ENCODE measurements at regions not wholly inside any gene's neighbourhood (a gene's known extent, or its start where the extent isn't known, plus 50 kb on each side); places are given as distances from the start of the nearest gene placed in this dataset.

- intact Hi-C loops (cut with DNase I) = no loop called here
- Histone ChIP-seq H3K4me3 (ENCODE audit: low read length in 2 of 2) (no peak overlapping the region), H3K27ac (ENCODE audit: low read depth in 1 of 2, low read length in 2 of 2) (peak overlapping the region in 1 of 2 donors; percentile 43), H3K27me3 (ENCODE audit: control insufficient read depth in 1 of 2, insufficient read depth in 2 of 2, low read length in 1 of 2) (no peaks in the 10 kb centered on the region), H3K4me1 (ENCODE audit: control insufficient read depth in 1 of 2, insufficient read depth in 2 of 2, low read length in 2 of 2) (no peaks in the 10 kb centered on the region), H3K36me3 (ENCODE audit: control insufficient read depth in 1 of 2, insufficient read depth in 2 of 2, low read length in 1 of 2) (no peaks in the 10 kb centered on the region), H3K9me3 (ENCODE audit: control insufficient read depth, low read length) (no peaks in the 10 kb centered on the region)
- no peak for DNase-seq
- WGBS, 2 donors = 9 to 11% methylated on average over 9 of the region's 9 CpGs
- peak; percentile 54 for ATAC-seq (ENCODE audit: low FRiP score)
Measured at GRCh38 chr13:74301258-74301935, 167.2 kb upstream of the KLF12 start.

- Histone ChIP-seq H3K36me3 (ENCODE audit: control insufficient read depth in 1 of 2, insufficient read depth in 2 of 2, low read length in 1 of 2) (no peaks in the 10 kb centered on the region), H3K4me3 (ENCODE audit: low read length in 2 of 2) (no peak overlapping the region), H3K27ac (ENCODE audit: low read depth in 1 of 2, low read length in 2 of 2) (no peak overlapping the region), H3K4me1 (ENCODE audit: control insufficient read depth in 1 of 2, insufficient read depth in 2 of 2, low read length in 2 of 2) (no peaks in the 10 kb centered on the region), H3K9me3 (ENCODE audit: control insufficient read depth, low read length) (no peaks in the 10 kb centered on the region), H3K27me3 (ENCODE audit: control insufficient read depth in 1 of 2, insufficient read depth in 2 of 2, low read length in 1 of 2) (no peaks in the 10 kb centered on the region)
- no peak for DNase-seq
- intact Hi-C loops (cut with DNase I) = no loop called here
- no peak for ATAC-seq (ENCODE audit: low FRiP score)
Measured at GRCh38 chr13:74300162-74300561, 166.0 kb upstream of the KLF12 start.

- Histone ChIP-seq H3K9me3 (ENCODE audit: control insufficient read depth, low read length) (no peaks in the 10 kb centered on the region), H3K36me3 (ENCODE audit: control insufficient read depth in 1 of 2, insufficient read depth in 2 of 2, low read length in 1 of 2) (no peaks in the 10 kb centered on the region), H3K4me3 (ENCODE audit: low read length in 2 of 2) (no peak overlapping the region), H3K27me3 (ENCODE audit: control insufficient read depth in 1 of 2, insufficient read depth in 2 of 2, low read length in 1 of 2) (no peaks in the 10 kb centered on the region), H3K4me1 (ENCODE audit: control insufficient read depth in 1 of 2, insufficient read depth in 2 of 2, low read length in 2 of 2) (no peaks in the 10 kb centered on the region), H3K27ac (ENCODE audit: low read depth in 1 of 2, low read length in 2 of 2) (no peak overlapping the region)
- 93 to 100% methylated on average over 2 of the region's 2 CpGs for WGBS, 2 donors
- DNase-seq = peak in 1 of 2 donors; percentile 48
- intact Hi-C loops (cut with DNase I) = no loop called here
- ATAC-seq (ENCODE audit: low FRiP score) = no peak
Measured at GRCh38 chr13:74299721-74300120, 165.5 kb upstream of the KLF12 start.

GRCh38 chr13:74298923-74299322 lies 164.7 kb upstream of the KLF12 start:
- DNase-seq = no peak
- intact Hi-C loops (cut with DNase I) = no loop called here
- Histone ChIP-seq H3K27ac (ENCODE audit: low read depth in 1 of 2, low read length in 2 of 2) (no peak overlapping the region), H3K9me3 (ENCODE audit: control insufficient read depth, low read length) (no peaks in the 10 kb centered on the region), H3K4me1 (ENCODE audit: control insufficient read depth in 1 of 2, insufficient read depth in 2 of 2, low read length in 2 of 2) (no peaks in the 10 kb centered on the region), H3K4me3 (ENCODE audit: low read length in 2 of 2) (no peak overlapping the region), H3K27me3 (ENCODE audit: control insufficient read depth in 1 of 2, insufficient read depth in 2 of 2, low read length in 1 of 2) (no peaks in the 10 kb centered on the region), H3K36me3 (ENCODE audit: control insufficient read depth in 1 of 2, insufficient read depth in 2 of 2, low read length in 1 of 2) (no peaks in the 10 kb centered on the region)
- 96 to 98% methylated on average over 4 of the region's 4 CpGs for WGBS, 2 donors
- ATAC-seq (ENCODE audit: low FRiP score) = no peak

GRCh38 chr13:74289861-74290773 lies 155.9 kb upstream of the KLF12 start:
- Histone ChIP-seq H3K4me1 (ENCODE audit: control insufficient read depth in 1 of 2, insufficient read depth in 2 of 2, low read length in 2 of 2) (peaks cover 0 to 3% of the 10 kb centered on the region in 2 donors), H3K36me3 (ENCODE audit: control insufficient read depth in 1 of 2, insufficient read depth in 2 of 2, low read length in 1 of 2) (no peaks in the 10 kb centered on the region), H3K27me3 (ENCODE audit: control insufficient read depth in 1 of 2, insufficient read depth in 2 of 2, low read length in 1 of 2) (no peaks in the 10 kb centered on the region), H3K4me3 (ENCODE audit: low read length in 2 of 2) (peak overlapping the region in 1 of 2 donors; percentile 20), H3K9me3 (ENCODE audit: control insufficient read depth, low read length) (no peaks in the 10 kb centered on the region), H3K27ac (ENCODE audit: low read depth in 1 of 2, low read length in 2 of 2) (peak overlapping the region; percentile 40 to 43)
- intact Hi-C loops (cut with DNase I) = loop anchor here (5.0 to 10.0 kb wide), 5 partner anchors 153 to 538 kb away; no protein-coding TSS in a partner anchor
- WGBS, 2 donors = 9 to 10% methylated on average over 10 of the region's 10 CpGs
- peak; percentile 78 for ATAC-seq (ENCODE audit: low FRiP score)
- no peak for DNase-seq

- no peak overlapping the region for H3K27ac ChIP-seq (ENCODE audit: low read depth in 1 of 2, low read length in 2 of 2)
- DNase-seq (no peak), ATAC-seq (ENCODE audit: low FRiP score) (no peak)
- peaks cover 0 to 3% of the 10 kb centered on the region in 2 donors for H3K4me1 ChIP-seq (ENCODE audit: control insufficient read depth in 1 of 2, insufficient read depth in 2 of 2, low read length in 2 of 2)
- H3K9me3 ChIP-seq (ENCODE audit: control insufficient read depth, low read length) = no peaks in the 10 kb centered on the region
- intact Hi-C loops (cut with DNase I) = loop anchor here (5.0 to 10.0 kb wide), 5 partner anchors 152 to 537 kb away; no protein-coding TSS in a partner anchor
- H3K27me3 ChIP-seq (ENCODE audit: control insufficient read depth in 1 of 2, insufficient read depth in 2 of 2, low read length in 1 of 2) = no peaks in the 10 kb centered on the region
- no peak overlapping the region for H3K4me3 ChIP-seq (ENCODE audit: low read length in 2 of 2)
- no peaks in the 10 kb centered on the region for H3K36me3 ChIP-seq (ENCODE audit: control insufficient read depth in 1 of 2, insufficient read depth in 2 of 2, low read length in 1 of 2)
- WGBS, 2 donors = 91 to 92% methylated on average over 7 of the region's 7 CpGs
Measured at GRCh38 chr13:74289107-74289506, 154.9 kb upstream of the KLF12 start.

GRCh38 chr13:74288361-74288911 lies 154.2 kb upstream of the KLF12 start:
- no peak overlapping the region for H3K27ac ChIP-seq (ENCODE audit: low read depth in 1 of 2, low read length in 2 of 2)
- DNase-seq (peak; percentile 49 to 67), ATAC-seq (ENCODE audit: low FRiP score) (peak; percentile 49)
- H3K4me1 ChIP-seq (ENCODE audit: control insufficient read depth in 1 of 2, insufficient read depth in 2 of 2, low read length in 2 of 2) = peaks cover 0 to 3% of the 10 kb centered on the region in 2 donors
- H3K36me3 ChIP-seq (ENCODE audit: control insufficient read depth in 1 of 2, insufficient read depth in 2 of 2, low read length in 1 of 2) = no peaks in the 10 kb centered on the region
- intact Hi-C loops (cut with DNase I) = loop anchor here (5.0 to 10.0 kb wide), 5 partner anchors 151 to 536 kb away; no protein-coding TSS in a partner anchor
- H3K27me3 ChIP-seq (ENCODE audit: control insufficient read depth in 1 of 2, insufficient read depth in 2 of 2, low read length in 1 of 2) = no peaks in the 10 kb centered on the region
- peak overlapping the region in 1 of 2 donors; percentile 38 for H3K4me3 ChIP-seq (ENCODE audit: low read length in 2 of 2)
- H3K9me3 ChIP-seq (ENCODE audit: control insufficient read depth, low read length) = no peaks in the 10 kb centered on the region
- WGBS, 2 donors = 11 to 18% methylated on average over 10 of the region's 10 CpGs

- Histone ChIP-seq H3K27me3 (ENCODE audit: control insufficient read depth in 1 of 2, insufficient read depth in 2 of 2, low read length in 1 of 2) (no peaks in the 10 kb centered on the region), H3K27ac (ENCODE audit: low read depth in 1 of 2, low read length in 2 of 2) (no peak overlapping the region), H3K9me3 (ENCODE audit: control insufficient read depth, low read length) (no peaks in the 10 kb centered on the region), H3K4me1 (ENCODE audit: control insufficient read depth in 1 of 2, insufficient read depth in 2 of 2, low read length in 2 of 2) (peaks cover 0 to 3% of the 10 kb centered on the region in 2 donors), H3K4me3 (ENCODE audit: low read length in 2 of 2) (peak overlapping the region in 1 of 2 donors; percentile 38), H3K36me3 (ENCODE audit: control insufficient read depth in 1 of 2, insufficient read depth in 2 of 2, low read length in 1 of 2) (no peaks in the 10 kb centered on the region)
- peak; percentile 76 for ATAC-seq (ENCODE audit: low FRiP score)
- WGBS, 2 donors = 6 to 8% methylated on average over 4 of the region's 4 CpGs
- intact Hi-C loops (cut with DNase I) = loop anchor here (5.0 to 10.0 kb wide), 5 partner anchors 150 to 535 kb away; no protein-coding TSS in a partner anchor
- DNase-seq = peak; percentile 90 to 94
Measured at GRCh38 chr13:74287724-74288169, 153.5 kb upstream of the KLF12 start.
